HG03460 (cell line): ENCODE measurements at regions not wholly inside any gene's neighbourhood (a gene's known extent, or its start where the extent isn't known, plus 50 kb on each side); places are given as distances from the start of the nearest gene placed in this dataset.
"Not testable (repeated sequence)": the region's sequence is repeated elsewhere in the genome, so short reads cannot be mapped to it uniquely, and the experiment has no call there.

ENCODE experiments used
- ATAC-seq: cut with Tn5 transposase; IDR thresholded peaks from one replicate; pipeline ENCODE4 v1.9.1; 2021; ENCODE audit not compliant: unreplicated experiment

- no peak for ATAC-seq
These were observed 73.2 kb downstream of the ZIC4 start for GRCh38 chr3:147333098-147333497.

- ATAC-seq: no peak
These were observed 77.6 kb downstream of the ZIC4 start for GRCh38 chr3:147328711-147329110.

GRCh38 chr3:147324356-147324755, 82.0 kb downstream of the ZIC4 start:
- no peak for ATAC-seq

GRCh38 chr3:147318900-147319299, 87.4 kb downstream of the ZIC4 start:
- no peak for ATAC-seq

- ATAC-seq: not testable (repeated sequence)
These were observed 89.3 kb downstream of the ZIC4 start for GRCh38 chr3:147317080-147317479.

GRCh38 chr3:147313513-147313912, 92.8 kb downstream of the ZIC4 start:
- no peak for ATAC-seq

GRCh38 chr3:147312786-147313280, 93.5 kb downstream of the ZIC4 start:
- no peak for ATAC-seq

- ATAC-seq: no peak
These were observed 94.6 kb downstream of the ZIC4 start for GRCh38 chr3:147311716-147312115.

GRCh38 chr3:147305533-147306250, 100.7 kb downstream of the ZIC4 start:
- ATAC-seq: no peak

- no peak for ATAC-seq
These were observed 101.6 kb downstream of the ZIC4 start for GRCh38 chr3:147304756-147305155.

- ATAC-seq: no peak
These were observed 104.6 kb downstream of the ZIC4 start for GRCh38 chr3:147301781-147302180.

GRCh38 chr3:147299656-147300055, 106.7 kb downstream of the ZIC4 start:
- ATAC-seq: no peak

GRCh38 chr3:147298511-147298982, 107.8 kb downstream of the ZIC4 start:
- ATAC-seq: no peak

GRCh38 chr3:147297761-147298350, 108.5 kb downstream of the ZIC4 start:
- no peak for ATAC-seq

GRCh38 chr3:147287370-147287769, 119.0 kb downstream of the ZIC4 start:
- not testable (repeated sequence) for ATAC-seq

- no peak for ATAC-seq
These were observed 136.4 kb downstream of the ZIC4 start for GRCh38 chr3:147269907-147270306.

GRCh38 chr3:147267434-147267833, 138.9 kb downstream of the ZIC4 start:
- no peak for ATAC-seq

- no peak for ATAC-seq
These were observed 148.4 kb downstream of the ZIC4 start for GRCh38 chr3:147257944-147258343.

- ATAC-seq: no peak
These were observed 149.6 kb downstream of the ZIC4 start for GRCh38 chr3:147256739-147257138.

GRCh38 chr3:147246906-147247305, 159.4 kb downstream of the ZIC4 start:
- ATAC-seq: no peak

- not testable (repeated sequence) for ATAC-seq
These were observed 160.7 kb downstream of the ZIC4 start for GRCh38 chr3:147245638-147246037.

- ATAC-seq: not testable (repeated sequence)
These were observed 161.3 kb downstream of the ZIC4 start for GRCh38 chr3:147245022-147245421.
